ENCODE measurements at regions not wholly inside any gene's neighbourhood (a gene's known extent, or its start where the extent isn't known, plus 50 kb on each side); places are given as distances from the start of the nearest gene placed in this dataset.

DNA sequence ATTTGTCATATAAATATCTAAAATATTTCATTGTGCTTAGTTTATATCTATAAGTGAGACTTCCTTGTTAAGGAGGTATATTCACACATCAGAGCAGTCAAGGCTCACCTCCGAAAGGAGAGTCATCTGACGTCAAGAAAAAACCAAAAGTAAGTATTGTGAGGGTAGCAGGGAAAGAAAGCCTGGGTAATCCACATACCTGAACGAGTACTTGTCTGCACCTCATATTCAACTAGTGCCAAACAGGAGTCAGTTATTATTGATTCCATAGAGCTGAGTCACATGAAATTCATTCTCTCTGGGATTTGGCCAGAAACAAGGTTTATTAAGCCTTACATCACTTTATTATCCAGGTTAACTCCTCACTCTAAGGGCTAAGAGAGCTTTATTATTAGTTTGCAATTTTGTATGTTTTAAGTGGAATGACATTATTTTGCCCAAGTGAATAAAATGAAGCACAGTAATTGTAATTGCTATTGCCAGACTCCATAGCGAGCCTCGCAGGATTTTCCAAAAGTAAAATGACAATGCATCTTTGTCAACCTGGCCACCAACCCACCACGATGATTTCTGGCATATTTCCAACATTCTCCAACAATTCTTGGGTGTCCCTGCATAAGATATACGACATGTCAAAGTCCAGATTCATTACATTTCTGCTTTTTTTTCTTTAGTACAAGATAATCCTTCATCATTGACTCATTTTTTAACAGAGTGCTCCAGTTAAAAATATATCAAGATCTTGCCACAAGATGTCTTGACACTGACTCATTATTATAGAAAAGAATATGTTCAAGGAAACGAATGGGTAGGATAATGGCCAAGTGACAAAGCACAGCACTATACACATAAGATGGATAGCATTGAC is 1210.4 kb upstream of the ACVR2A start:
- ATAC-seq = no peak
- H3K27ac ChIP-seq = no peak overlapping the region
- WGBS, 2 donors (ENCODE audit: low coverage in 1 of 2) = 47 to 50% methylated on average over 8 of the region's 8 CpGs
- no peaks in the 10 kb centered on the region for H3K9me3 ChIP-seq
- no peaks in the 10 kb centered on the region for H3K27me3 ChIP-seq
- no peaks in the 10 kb centered on the region for H3K4me1 ChIP-seq
- H3K4me3 ChIP-seq = no peak overlapping the region
- H3K36me3 ChIP-seq = no peaks in the 10 kb centered on the region
- TF ChIP-seq POLR2AphosphoS5 (IDR thresholded peaks at IDR 0.05) = no peak
- TF ChIP-seq POLR2A (IDR thresholded peaks at IDR 0.05) = no peak
- no peak for TF ChIP-seq CTCF (IDR thresholded peaks at IDR 0.05)
- TF ChIP-seq EP300 (IDR thresholded peaks at IDR 0.05) = no peak

DNA sequence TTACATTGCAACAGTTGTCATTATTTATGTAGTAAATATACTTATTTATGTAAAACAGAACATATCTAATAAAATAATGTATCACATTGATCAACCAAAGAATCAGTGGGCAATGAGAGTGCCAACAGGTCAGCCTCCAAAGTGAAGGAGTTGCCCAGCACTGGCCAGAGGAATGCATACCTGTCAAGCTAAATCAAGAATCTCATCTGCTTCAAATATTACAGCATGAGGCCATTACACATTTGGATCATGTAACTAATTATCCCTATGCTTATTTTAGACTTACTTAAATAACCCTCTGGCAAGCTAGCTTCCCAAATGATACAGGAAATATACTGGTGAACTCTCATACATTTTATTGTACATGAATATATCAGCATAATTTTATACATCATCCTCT is 1211.7 kb upstream of the ACVR2A start:
- Histone ChIP-seq H3K27ac (no peak overlapping the region), H3K36me3 (no peaks in the 10 kb centered on the region), H3K27me3 (no peaks in the 10 kb centered on the region), H3K9me3 (no peaks in the 10 kb centered on the region), H3K4me3 (no peak overlapping the region), H3K4me1 (no peaks in the 10 kb centered on the region)
- no peak for ATAC-seq
- no peak for TF ChIP-seq EP300 (IDR thresholded peaks at IDR 0.05)
- no peak for TF ChIP-seq CTCF (IDR thresholded peaks at IDR 0.05)

DNA sequence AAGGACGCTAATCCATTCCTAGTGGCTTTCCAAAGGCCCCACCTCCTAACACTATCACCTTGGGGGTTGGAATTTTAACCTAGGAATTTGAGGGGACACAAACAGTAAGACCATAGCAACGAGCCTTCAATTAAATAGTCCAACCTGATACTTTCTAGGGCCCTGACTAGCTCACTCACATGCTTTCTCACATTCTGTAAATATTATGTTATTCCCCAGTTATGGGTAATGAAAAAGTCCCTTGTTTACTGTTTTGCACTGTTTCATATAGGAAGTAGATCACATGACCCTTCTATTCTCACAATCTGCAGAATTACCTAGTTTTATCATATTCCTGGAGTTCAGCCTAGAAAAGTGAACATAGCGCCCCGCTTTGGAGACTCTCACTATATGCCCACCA is 1212.1 kb upstream of the ACVR2A start:
- WGBS, 2 donors (ENCODE audit: low coverage in 1 of 2) = 83 to 96% methylated on average over 3 to 4 of the region's 4 CpGs
- H3K4me3 ChIP-seq = no peak overlapping the region
- H3K9me3 ChIP-seq = no peaks in the 10 kb centered on the region
- ATAC-seq = no peak
- no peak for TF ChIP-seq POLR2AphosphoS5 (IDR thresholded peaks at IDR 0.05)
- TF ChIP-seq CTCF (IDR thresholded peaks at IDR 0.05) = no peak
- TF ChIP-seq POLR2A (IDR thresholded peaks at IDR 0.05) = no peak
- no peak for TF ChIP-seq EP300 (IDR thresholded peaks at IDR 0.05)
- no peaks in the 10 kb centered on the region for H3K27me3 ChIP-seq
- H3K36me3 ChIP-seq = no peaks in the 10 kb centered on the region
- H3K27ac ChIP-seq = no peak overlapping the region
- no peaks in the 10 kb centered on the region for H3K4me1 ChIP-seq

- 67 to 69% methylated on average over 3 of the region's 3 CpGs for WGBS, 2 donors (ENCODE audit: low coverage in 1 of 2)
- H3K4me1 ChIP-seq = no peaks in the 10 kb centered on the region
- no peak for ATAC-seq
Observed at GRCh38 chr2:146624430-146625160, 1220.2 kb upstream of the ACVR2A start.

More at GRCh38 chr2:146624430-146625160, 1220.2 kb upstream of the ACVR2A start:
- no peak overlapping the region for H3K4me3 ChIP-seq
- TF ChIP-seq EP300 (IDR thresholded peaks at IDR 0.05) (no peak), POLR2A (IDR thresholded peaks at IDR 0.05) (no peak), POLR2AphosphoS5 (IDR thresholded peaks at IDR 0.05) (no peak), CTCF (IDR thresholded peaks at IDR 0.05) (no peak)
- no peak overlapping the region for H3K27ac ChIP-seq
- no peaks in the 10 kb centered on the region for H3K36me3 ChIP-seq
- no peaks in the 10 kb centered on the region for H3K9me3 ChIP-seq
- no peaks in the 10 kb centered on the region for H3K27me3 ChIP-seq
